OCI-LY3 (cell line): ENCODE measurements at regions not wholly inside any gene's neighbourhood (a gene's known extent, or its start where the extent isn't known, plus 50 kb on each side); places are given as distances from the start of the nearest gene placed in this dataset.

ENCODE experiments used
- CTCF ChIP-seq: fragments of 200-600, 300-600 bp; sonication (generic); IDR thresholded peaks from 2 replicates; pipeline ENCODE4 v1.5.1; 2014; ENCODE audit warnings: antibody characterized with exemption, low read length, low read depth
- EZH2phosphoT487 ChIP-seq: fragments of 200-600 bp; shearing (Covaris generic); IDR thresholded peaks from 2 replicates; pipeline ENCODE4 v1.6.1; 2018; ENCODE audit warnings: antibody characterized with exemption, mixed run types, low read depth

- TF ChIP-seq CTCF (no peak), EZH2phosphoT487 (no peak)
Observed at GRCh38 chr10:10610171-10610570, 407.5 kb upstream of the CELF2 start.
